ENCODE measurements at regions not wholly inside any gene's neighbourhood (a gene's known extent, or its start where the extent isn't known, plus 50 kb on each side); places are given as distances from the start of the nearest gene placed in this dataset.

- Histone ChIP-seq H3K9me3 (ENCODE audit: control insufficient read depth, low read depth, low read length) (no peaks in the 10 kb centered on the region), H3K4me1 (ENCODE audit: insufficient read depth, low read length) (no peaks in the 10 kb centered on the region), H3K79me1 (ENCODE audit: insufficient read depth, low read depth, low read length, poor library complexity, severe bottlenecking) (no peaks in the 10 kb centered on the region), H3K79me2 (ENCODE audit: insufficient read depth, low read length) (no peaks in the 10 kb centered on the region), H3K4me2 (ENCODE audit: insufficient read depth, insufficient read length, low read length) (no peak overlapping the region), H3K14ac (ENCODE audit: insufficient read depth, low read length) (no peak overlapping the region), H3K23me2 (ENCODE audit: insufficient read length, low read depth, low read length, poor library complexity, severe bottlenecking) (no peaks in the 10 kb centered on the region), H3K27ac (ENCODE audit: insufficient read length, low read depth, low read length) (no peak overlapping the region), H2BK20ac (ENCODE audit: low read depth, low read length, poor library complexity, severe bottlenecking) (no peak overlapping the region), H4K20me1 (ENCODE audit: control insufficient read depth, insufficient read depth, insufficient read length) (no peaks in the 10 kb centered on the region), H2BK5ac (ENCODE audit: insufficient read length, low read length) (no peak overlapping the region), H3K9ac (ENCODE audit: extremely low read depth, insufficient read length, low read length) (no peak overlapping the region), H3K18ac (ENCODE audit: insufficient read length, low read depth, low read length) (no peak overlapping the region), H3K23ac (ENCODE audit: insufficient read length, low read depth, low read length) (no peak overlapping the region), H3K56ac (ENCODE audit: insufficient read length, low read depth, low read length) (no peak overlapping the region), H2BK15ac (ENCODE audit: low read depth, low read length) (no peak overlapping the region), H2BK12ac (ENCODE audit: insufficient read length, low read depth, low read length) (no peak overlapping the region), H3K27me3 (ENCODE audit: insufficient read depth, low read length) (peaks cover under 1% of the 10 kb centered on the region; the same call in 1 of the 2 replicates), H2BK120ac (ENCODE audit: low read depth, low read length, poor library complexity, severe bottlenecking) (no peak overlapping the region), H4K91ac (ENCODE audit: insufficient read length, low read depth, low read length) (no peak overlapping the region), H2AFZ (ENCODE audit: low read length) (no peak overlapping the region), H2AK5ac (ENCODE audit: insufficient read length, low read length) (no peak overlapping the region), H3K4ac (ENCODE audit: low read depth, low read length) (no peak overlapping the region), H4K5ac (ENCODE audit: insufficient read length, low read depth, low read length) (no peak overlapping the region), H3T11ph (ENCODE audit: low read length) (no peak overlapping the region), H4K8ac (replicated peaks; ENCODE audit: insufficient read length, low read depth, low read length) (no peak overlapping the region)
- Mint-ChIP-seq H3K36me3 (ENCODE audit: insufficient read depth in 1 of 3, low read depth in 3 of 3) (peaks cover 0 to 5% (median 0%) of the 10 kb centered on the region in 3 experiments; a peak in 3 of 7 replicates), H3K27me3 (ENCODE audit: low read depth) (peaks cover 54% of the 10 kb centered on the region), H3K27ac (no peak overlapping the region), H3K9me3 (peaks cover 4 to 6% of the 10 kb centered on the region in 2 experiments; a peak in 4 of 5 replicates), H3K4me1 (peaks cover 3 to 23% of the 10 kb centered on the region in 2 experiments; a peak in 3 of 4 replicates), H3K4me3 (no peak overlapping the region)
- no peak for DNase-seq
- TF ChIP-seq CTCF (conservative IDR thresholded peaks at IDR 0.05) = no peak; the same call in 2 of the 3 replicates
- WGBS (ENCODE audit: extremely low coverage, insufficient read length, low lambda C conversion rate) = no CpG with 5 or more reads among the region's 2 CpGs
These were observed 76.5 kb downstream of the ARL4C start for GRCh38 chr2:234420408-234420807.

Measured in H9 (cell line).